ENCODE measurements at regions not wholly inside any gene's neighbourhood (a gene's known extent, or its start where the extent isn't known, plus 50 kb on each side); places are given as distances from the start of the nearest gene placed in this dataset.

DNA sequence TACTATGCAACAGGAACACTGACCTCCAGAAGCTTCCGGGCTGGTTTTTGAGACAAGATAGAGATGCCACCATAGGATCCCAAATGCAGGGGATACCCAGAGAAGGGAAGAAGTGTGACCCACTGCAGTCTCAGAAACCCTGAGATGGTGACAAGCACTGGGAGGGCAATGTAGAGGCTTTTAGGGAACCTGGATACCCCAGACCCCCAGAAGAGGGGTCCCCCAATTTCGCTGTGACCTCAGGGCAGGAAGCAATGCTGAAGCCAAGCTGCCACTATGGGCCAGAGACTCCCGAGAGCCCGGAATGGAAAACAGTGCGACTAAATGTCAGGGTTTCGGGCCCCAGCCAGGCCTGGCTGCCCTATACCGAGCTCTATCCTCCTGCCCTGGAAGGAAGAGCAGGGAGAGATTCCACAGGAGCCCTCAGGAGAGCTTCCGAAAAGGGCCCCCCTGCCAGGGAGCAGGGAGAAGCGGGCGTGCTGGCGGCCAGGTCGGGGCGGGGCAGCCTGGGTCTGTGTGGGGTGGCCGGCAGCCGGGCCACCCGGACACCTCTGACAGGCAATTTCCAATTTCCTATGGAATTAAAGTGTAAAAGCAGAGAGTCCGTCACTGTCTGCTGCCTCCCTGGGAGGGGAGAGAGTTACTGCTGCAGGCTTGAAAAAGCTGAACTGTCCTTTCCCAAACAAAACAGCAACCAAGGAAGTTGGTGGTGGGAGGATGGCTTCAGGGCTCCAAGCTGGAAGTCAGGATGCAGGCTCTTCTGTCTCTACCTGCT lies 154.2 kb downstream of the FGF18 start:
- H3K27ac ChIP-seq = peak overlapping the region in 1 of 2 donors; percentile 21
- no peak overlapping the region for H3K4me3 ChIP-seq
- TF ChIP-seq CTCF (IDR thresholded peaks at IDR 0.05) = no peak
- no peak for DNase-seq (ENCODE audit: low spot score)

- H3K4me3 ChIP-seq = no peak overlapping the region
- TF ChIP-seq CTCF (IDR thresholded peaks at IDR 0.05) = no peak
- peak overlapping the region in 1 of 2 donors; percentile 24 for H3K27ac ChIP-seq
- no peak for DNase-seq (ENCODE audit: low spot score)
These were observed 154.9 kb downstream of the FGF18 start for GRCh38 chr5:171574376-171574775.

- Histone ChIP-seq H3K4me3 (no peak overlapping the region), H3K27ac (no peak overlapping the region)
- DNase-seq (ENCODE audit: low spot score) = no peak
- TF ChIP-seq CTCF (IDR thresholded peaks at IDR 0.05) = no peak
These were observed 155.9 kb downstream of the FGF18 start for GRCh38 chr5:171575386-171575785.

DNA sequence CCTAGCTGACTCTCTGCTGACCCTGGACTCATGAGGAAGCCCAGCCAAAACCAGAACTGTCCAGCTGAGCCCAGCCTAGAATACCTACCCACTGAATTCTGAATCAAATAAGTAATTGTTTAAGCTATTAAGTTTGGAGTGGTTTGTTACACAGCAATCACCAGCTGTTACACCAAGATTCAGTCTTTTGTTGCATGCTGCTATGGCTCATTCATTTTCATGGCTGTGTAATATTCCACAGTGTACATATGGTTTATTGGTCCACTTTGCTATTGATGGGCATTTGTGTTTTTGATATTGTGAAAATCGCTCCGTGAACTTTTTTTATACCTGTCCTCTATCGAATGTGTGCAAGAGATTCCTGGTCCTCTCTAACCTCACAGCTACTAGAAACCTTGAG lies 156.4 kb downstream of the FGF18 start:
- Histone ChIP-seq H3K4me3 (no peak overlapping the region), H3K27ac (no peak overlapping the region)
- DNase-seq (ENCODE audit: low spot score) = no peak
- TF ChIP-seq CTCF (IDR thresholded peaks at IDR 0.05) = no peak

GRCh38 chr5:171577042-171577758 lies 157.8 kb downstream of the FGF18 start:
- no peak for TF ChIP-seq CTCF (IDR thresholded peaks at IDR 0.05)
- Histone ChIP-seq H3K4me3 (no peak overlapping the region), H3K27ac (peak overlapping the region in 1 of 2 donors; percentile 56)
- no peak for DNase-seq (ENCODE audit: low spot score)

- H3K4me3 ChIP-seq = no peak overlapping the region
- DNase-seq (ENCODE audit: low spot score) = no peak
- no peak for TF ChIP-seq CTCF (IDR thresholded peaks at IDR 0.05)
- H3K27ac ChIP-seq = peak overlapping the region in 1 of 2 donors; percentile 60
These were observed 158.8 kb downstream of the FGF18 start for GRCh38 chr5:171578049-171578828.

Measured in coronary artery (tissue), 2 donors.